Esophagus squamous epithelium (tissue), 4 donors: ENCODE measurements at regions not wholly inside any gene's neighbourhood (a gene's known extent, or its start where the extent isn't known, plus 50 kb on each side); places are given as distances from the start of the nearest gene placed in this dataset.

Experiments used
- CTCF ChIP-seq, 6 experiments: fragments of 450-650 bp in 4 of 6; fragments of 200-600 bp in 2 of 6; sonication (generic) in 2 of 6; IDR thresholded peaks; one replicate each; pipeline ENCODE4 v1.5.1; 2016 to 2019; ENCODE audit warnings: antibody characterized with exemption in 6 of 6, mild to moderate bottlenecking in 4 of 6, moderate library complexity in 4 of 6
- POLR2A ChIP-seq, 4 donors: fragments of 450-650 bp; IDR thresholded peaks; one replicate each; pipeline ENCODE4 v1.6.1; 2017; ENCODE audit warnings: antibody characterized with exemption in 4 of 4, mild to moderate bottlenecking in 4 of 4, moderate library complexity in 3 of 4

GRCh38 chr10:21349912-21350286, 175.6 kb downstream of the SKIDA1 start:
- no peak for TF ChIP-seq POLR2A (IDR thresholded peaks at IDR 0.05)
- no peak for TF ChIP-seq CTCF (IDR thresholded peaks at IDR 0.05)
